ENCODE measurements at regions not wholly inside any gene's neighbourhood (a gene's known extent, or its start where the extent isn't known, plus 50 kb on each side); places are given as distances from the start of the nearest gene placed in this dataset.

DNA sequence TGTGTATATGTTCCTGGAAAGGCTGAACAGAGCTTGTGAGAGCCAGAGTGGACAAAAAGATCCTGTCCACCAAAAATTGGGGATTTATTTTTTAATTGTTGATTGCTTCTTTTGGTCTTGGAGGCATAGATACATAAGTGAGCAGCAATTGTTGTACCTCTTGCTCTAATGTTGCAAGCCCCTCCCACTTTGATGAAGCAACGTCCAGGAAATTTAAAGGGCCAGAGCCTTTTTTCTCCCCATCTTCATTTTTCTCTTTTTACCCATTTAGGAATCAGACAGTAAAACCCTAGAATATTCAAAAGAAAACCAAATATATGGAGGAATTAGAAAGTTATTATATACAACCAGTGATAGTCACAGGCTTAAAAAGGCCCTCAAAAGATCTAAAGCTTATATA lies 871.8 kb upstream of the NRXN1 start:
- TF ChIP-seq, protein P1, sequence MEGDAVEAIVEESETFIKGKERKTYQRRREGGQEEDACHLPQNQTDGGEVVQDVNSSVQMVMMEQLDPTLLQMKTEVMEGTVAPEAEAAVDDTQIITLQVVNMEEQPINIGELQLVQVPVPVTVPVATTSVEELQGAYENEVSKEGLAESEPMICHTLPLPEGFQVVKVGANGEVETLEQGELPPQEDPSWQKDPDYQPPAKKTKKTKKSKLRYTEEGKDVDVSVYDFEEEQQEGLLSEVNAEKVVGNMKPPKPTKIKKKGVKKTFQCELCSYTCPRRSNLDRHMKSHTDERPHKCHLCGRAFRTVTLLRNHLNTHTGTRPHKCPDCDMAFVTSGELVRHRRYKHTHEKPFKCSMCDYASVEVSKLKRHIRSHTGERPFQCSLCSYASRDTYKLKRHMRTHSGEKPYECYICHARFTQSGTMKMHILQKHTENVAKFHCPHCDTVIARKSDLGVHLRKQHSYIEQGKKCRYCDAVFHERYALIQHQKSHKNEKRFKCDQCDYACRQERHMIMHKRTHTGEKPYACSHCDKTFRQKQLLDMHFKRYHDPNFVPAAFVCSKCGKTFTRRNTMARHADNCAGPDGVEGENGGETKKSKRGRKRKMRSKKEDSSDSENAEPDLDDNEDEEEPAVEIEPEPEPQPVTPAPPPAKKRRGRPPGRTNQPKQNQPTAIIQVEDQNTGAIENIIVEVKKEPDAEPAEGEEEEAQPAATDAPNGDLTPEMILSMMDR (IDR thresholded peaks at IDR 0.05): no peak
- TF ChIP-seq POLR2A (IDR thresholded peaks at IDR 0.05): no peak

All from Peyer's patch (tissue), 4 donors.